ENCODE measurements at regions not wholly inside any gene's neighbourhood (a gene's known extent, or its start where the extent isn't known, plus 50 kb on each side); places are given as distances from the start of the nearest gene placed in this dataset.
"Not testable (repeated sequence)": the region's sequence is repeated elsewhere in the genome, so short reads cannot be mapped to it uniquely, and the experiment has no call there.

GRCh38 chr11:122578171-122578825 lies 77.2 kb upstream of the UBASH3B start:
- peak; percentile 31; the same call in 1 of the 2 replicates for TF ChIP-seq CTCF (IDR thresholded peaks at IDR 0.05; ENCODE audit: low read depth, low read length)
- H3K27me3 ChIP-seq (ENCODE audit: insufficient read depth, low read depth, severe bottlenecking): peaks cover 15% of the 10 kb centered on the region
- peak; percentile 13 for DNase-seq
- H3K4me3 ChIP-seq (ENCODE audit: low read depth, low read length): no peak overlapping the region
- H3K27ac ChIP-seq: no peak overlapping the region
- peaks cover 5% of the 10 kb centered on the region for H3K9me3 ChIP-seq (ENCODE audit: severe bottlenecking)
- no peaks in the 10 kb centered on the region for H3K36me3 ChIP-seq

- H3K4me3 ChIP-seq (ENCODE audit: low read depth, low read length): no peak overlapping the region
- H3K27me3 ChIP-seq (ENCODE audit: insufficient read depth, low read depth, severe bottlenecking): peaks cover 25% of the 10 kb centered on the region
- no peaks in the 10 kb centered on the region for H3K36me3 ChIP-seq
- TF ChIP-seq CTCF (IDR thresholded peaks at IDR 0.05; ENCODE audit: low read depth, low read length): no peak
- H3K27ac ChIP-seq: no peak overlapping the region
- no peaks in the 10 kb centered on the region for H3K9me3 ChIP-seq (ENCODE audit: severe bottlenecking)
- no peak for DNase-seq
Measured at GRCh38 chr11:122572592-122572991, 82.9 kb upstream of the UBASH3B start.

- no peak for TF ChIP-seq CTCF (IDR thresholded peaks at IDR 0.05; ENCODE audit: low read depth, low read length)
- no peak overlapping the region for H3K4me3 ChIP-seq (ENCODE audit: low read depth, low read length)
- no peaks in the 10 kb centered on the region for H3K36me3 ChIP-seq
Measured at GRCh38 chr11:122563761-122564160, 91.8 kb upstream of the UBASH3B start.

DNA sequence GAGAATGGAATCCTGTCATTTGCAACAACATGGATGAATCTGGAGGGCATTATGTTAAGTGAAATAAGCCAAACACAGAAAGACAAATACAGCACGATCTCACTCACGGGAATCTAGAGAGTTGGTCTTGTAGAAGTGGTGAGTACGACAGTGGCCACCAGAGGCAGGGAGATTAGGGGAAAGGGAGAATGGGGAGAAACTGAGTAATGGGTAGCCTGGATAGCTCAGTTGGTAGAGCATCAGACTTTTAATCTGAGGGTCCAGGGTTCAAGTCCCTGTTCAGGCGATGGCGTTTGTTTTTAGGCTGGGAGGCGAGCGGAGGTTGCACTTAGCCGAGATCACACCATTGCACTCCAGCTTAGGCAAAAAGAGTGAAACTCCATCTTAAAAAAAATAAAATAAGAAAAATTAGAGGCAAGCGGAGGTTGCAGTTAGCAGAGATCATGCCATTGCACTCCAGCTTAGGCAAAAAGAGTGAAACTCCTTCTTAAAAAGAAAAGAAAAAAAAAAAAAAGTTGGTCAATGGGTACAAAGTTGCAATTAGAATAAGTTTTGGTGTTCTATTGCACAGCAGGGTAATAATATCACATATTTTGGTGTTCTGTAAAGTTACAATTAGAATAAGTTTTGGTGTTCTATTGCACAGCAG lies 95.7 kb upstream of the UBASH3B start:
- Histone ChIP-seq H3K36me3 (no peaks in the 10 kb centered on the region), H3K4me3 (ENCODE audit: low read depth, low read length) (no peak overlapping the region), H3K27ac (no peak overlapping the region), H3K9me3 (ENCODE audit: severe bottlenecking) (no peaks in the 10 kb centered on the region), H3K27me3 (ENCODE audit: insufficient read depth, low read depth, severe bottlenecking) (peaks cover 46% of the 10 kb centered on the region)
- TF ChIP-seq CTCF (IDR thresholded peaks at IDR 0.05; ENCODE audit: low read depth, low read length): no peak
- DNase-seq: no peak

More at GRCh38 chr11:122563761-122564160, 91.8 kb upstream of the UBASH3B start:
- no peaks in the 10 kb centered on the region for H3K9me3 ChIP-seq (ENCODE audit: severe bottlenecking)
- H3K27ac ChIP-seq: no peak overlapping the region
- no peak for DNase-seq
- peaks cover 33% of the 10 kb centered on the region for H3K27me3 ChIP-seq (ENCODE audit: insufficient read depth, low read depth, severe bottlenecking)

DNA sequence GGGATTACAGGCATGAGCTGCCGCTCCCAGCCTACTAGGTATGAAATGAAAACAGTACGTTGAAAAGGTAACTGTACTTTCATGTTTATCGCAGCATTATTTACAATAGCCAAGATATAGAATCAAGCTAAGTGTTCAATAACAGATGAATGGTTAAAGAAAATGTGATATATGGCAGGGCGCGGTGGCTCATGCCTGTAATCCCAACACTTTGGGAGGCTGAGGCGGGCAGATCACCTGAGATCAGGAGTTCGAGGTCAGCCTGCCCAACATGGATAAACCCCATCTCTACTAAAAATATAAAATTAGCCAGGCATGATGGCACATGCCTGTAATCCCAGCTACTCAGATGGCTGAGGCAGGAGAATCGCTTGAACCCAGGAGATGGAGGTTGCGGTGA lies 96.3 kb upstream of the UBASH3B start:
- not testable (repeated sequence) for H3K4me3 ChIP-seq (ENCODE audit: low read depth, low read length); H3K36me3 ChIP-seq; DNase-seq; H3K27ac ChIP-seq; H3K9me3 ChIP-seq (ENCODE audit: severe bottlenecking)
- H3K27me3 ChIP-seq (ENCODE audit: insufficient read depth, low read depth, severe bottlenecking): peaks cover 42% of the 10 kb centered on the region

DNA sequence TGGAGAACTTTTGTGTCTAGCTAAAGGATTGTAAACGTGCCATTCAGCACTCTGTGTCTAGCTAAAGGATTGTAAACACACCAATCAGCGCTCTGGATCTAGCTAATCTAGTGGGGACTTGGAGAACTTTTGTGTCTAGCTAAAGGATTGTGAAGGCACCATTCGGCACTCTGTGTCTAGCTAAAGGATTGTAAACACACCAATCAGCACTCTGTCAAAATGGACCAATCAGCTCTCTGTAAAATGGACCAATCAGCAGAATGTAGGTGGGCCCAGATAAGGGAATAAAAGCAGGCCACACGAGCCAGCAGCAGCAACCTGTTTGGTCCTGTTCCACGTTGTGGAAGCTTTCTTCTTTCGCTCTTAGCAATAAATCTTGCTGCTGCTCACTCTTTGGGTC lies 98.4 kb upstream of the UBASH3B start:
- not testable (repeated sequence) for H3K27ac ChIP-seq; H3K9me3 ChIP-seq (ENCODE audit: severe bottlenecking); H3K4me3 ChIP-seq (ENCODE audit: low read depth, low read length); H3K36me3 ChIP-seq; DNase-seq
- H3K27me3 ChIP-seq (ENCODE audit: insufficient read depth, low read depth, severe bottlenecking): peaks cover 37% of the 10 kb centered on the region

DNA sequence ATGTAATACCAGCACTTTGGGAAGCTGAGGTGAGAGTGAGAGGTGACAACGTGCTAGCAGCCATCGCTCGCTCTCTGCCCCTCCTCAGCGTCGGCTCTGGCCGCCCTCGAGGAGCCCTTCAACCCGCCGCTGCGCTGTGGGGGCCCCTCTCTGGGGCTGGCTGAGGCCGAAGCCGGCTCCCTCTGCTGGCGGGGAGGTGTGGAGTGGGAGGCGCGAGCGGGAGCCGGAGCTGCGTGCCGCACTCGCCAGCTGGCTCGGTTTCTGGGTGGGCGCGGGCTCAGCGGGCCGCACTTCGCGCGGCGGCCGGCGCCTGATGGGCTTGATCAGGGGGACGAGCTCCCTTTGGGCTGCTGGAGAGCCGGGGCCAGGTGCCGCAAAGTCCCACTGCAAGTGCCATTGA lies 98.9 kb upstream of the UBASH3B start:
- DNase-seq: no peak
- no peak overlapping the region for H3K4me3 ChIP-seq (ENCODE audit: low read depth, low read length)
- TF ChIP-seq CTCF (IDR thresholded peaks at IDR 0.05; ENCODE audit: low read depth, low read length): no peak
- no peaks in the 10 kb centered on the region for H3K36me3 ChIP-seq
- H3K9me3 ChIP-seq (ENCODE audit: severe bottlenecking): no peaks in the 10 kb centered on the region
- no peak overlapping the region for H3K27ac ChIP-seq
- H3K27me3 ChIP-seq (ENCODE audit: insufficient read depth, low read depth, severe bottlenecking): peaks cover 41% of the 10 kb centered on the region
